GM23338 (cell line): ENCODE measurements at regions not wholly inside any gene's neighbourhood (a gene's known extent, or its start where the extent isn't known, plus 50 kb on each side); places are given as distances from the start of the nearest gene placed in this dataset.

ENCODE experiments used
- CREB1 ChIP-seq: fragments of 250-450 bp; sonication (Bioruptor Pico); IDR thresholded peaks from 2 replicates; pipeline ENCODE4 v1.5.0; 2020; ENCODE audit warnings: low read depth, mild to moderate bottlenecking, moderate library complexity
- EZH2 ChIP-seq: fragments of 200-600 bp; sonication (generic); IDR thresholded peaks from one replicate; pipeline ENCODE4 v1.8.0; 2017; ENCODE audit warnings: antibody characterized with exemption, mild to moderate bottlenecking, low read depth; ENCODE audit not compliant: unreplicated experiment
- EZH2phosphoT487 ChIP-seq: fragments of 200-600 bp; sonication (generic); IDR thresholded peaks from one replicate; pipeline ENCODE4 v1.8.1; 2018; ENCODE audit warnings: antibody characterized with exemption; ENCODE audit not compliant: unreplicated experiment
- JUNB ChIP-seq: IDR thresholded peaks from one replicate; pipeline ENCODE4 v1.6.1; 2016; ENCODE audit warnings: antibody characterized with exemption; ENCODE audit not compliant: unreplicated experiment
- TF ChIP-seq, protein P1 (sequence below), 2 experiments: fragments of 200-600 bp in 1 of 2; sonication (generic) in 1 of 2; conservative IDR thresholded peaks; 2 replicates each; pipeline versions ENCODE4 v1.5.1 to v1.6.1; 2016 to 2017; ENCODE audit warnings: antibody characterized with exemption in 2 of 2, low read depth in 2 of 2, mild to moderate bottlenecking in 2 of 2, moderate library complexity in 1 of 2

DNA sequence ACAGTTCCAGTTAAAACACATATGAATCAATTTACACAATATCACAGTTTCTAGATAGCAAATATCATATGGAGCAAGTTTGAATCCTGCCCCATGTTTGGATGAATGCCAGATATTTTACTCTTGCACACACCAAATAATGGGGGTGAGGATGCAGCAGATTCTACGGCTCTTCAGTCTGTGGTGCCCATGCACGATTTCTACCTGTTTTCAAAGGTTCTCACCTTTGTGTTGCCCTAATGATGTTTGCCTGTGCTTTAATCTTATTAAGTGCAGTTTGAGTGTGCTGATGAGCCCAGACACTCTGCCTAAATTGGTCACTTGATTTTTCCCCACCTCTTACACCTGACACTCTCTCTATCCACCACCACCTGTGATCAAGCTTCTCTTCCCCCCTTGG lies 119.6 kb downstream of the NPY start:
- TF ChIP-seq EZH2 (no peak), CREB1 (CRISPR knock-in tag) (no peak), EZH2phosphoT487 (no peak), JUNB (no peak)
- TF ChIP-seq, protein P1, sequence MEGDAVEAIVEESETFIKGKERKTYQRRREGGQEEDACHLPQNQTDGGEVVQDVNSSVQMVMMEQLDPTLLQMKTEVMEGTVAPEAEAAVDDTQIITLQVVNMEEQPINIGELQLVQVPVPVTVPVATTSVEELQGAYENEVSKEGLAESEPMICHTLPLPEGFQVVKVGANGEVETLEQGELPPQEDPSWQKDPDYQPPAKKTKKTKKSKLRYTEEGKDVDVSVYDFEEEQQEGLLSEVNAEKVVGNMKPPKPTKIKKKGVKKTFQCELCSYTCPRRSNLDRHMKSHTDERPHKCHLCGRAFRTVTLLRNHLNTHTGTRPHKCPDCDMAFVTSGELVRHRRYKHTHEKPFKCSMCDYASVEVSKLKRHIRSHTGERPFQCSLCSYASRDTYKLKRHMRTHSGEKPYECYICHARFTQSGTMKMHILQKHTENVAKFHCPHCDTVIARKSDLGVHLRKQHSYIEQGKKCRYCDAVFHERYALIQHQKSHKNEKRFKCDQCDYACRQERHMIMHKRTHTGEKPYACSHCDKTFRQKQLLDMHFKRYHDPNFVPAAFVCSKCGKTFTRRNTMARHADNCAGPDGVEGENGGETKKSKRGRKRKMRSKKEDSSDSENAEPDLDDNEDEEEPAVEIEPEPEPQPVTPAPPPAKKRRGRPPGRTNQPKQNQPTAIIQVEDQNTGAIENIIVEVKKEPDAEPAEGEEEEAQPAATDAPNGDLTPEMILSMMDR (conservative IDR thresholded peaks at IDR 0.05; ENCODE audit: low read depth in 2 of 2), result no peak
